ENCODE measurements at regions not wholly inside any gene's neighbourhood (a gene's known extent, or its start where the extent isn't known, plus 50 kb on each side); places are given as distances from the start of the nearest gene placed in this dataset.

DNA sequence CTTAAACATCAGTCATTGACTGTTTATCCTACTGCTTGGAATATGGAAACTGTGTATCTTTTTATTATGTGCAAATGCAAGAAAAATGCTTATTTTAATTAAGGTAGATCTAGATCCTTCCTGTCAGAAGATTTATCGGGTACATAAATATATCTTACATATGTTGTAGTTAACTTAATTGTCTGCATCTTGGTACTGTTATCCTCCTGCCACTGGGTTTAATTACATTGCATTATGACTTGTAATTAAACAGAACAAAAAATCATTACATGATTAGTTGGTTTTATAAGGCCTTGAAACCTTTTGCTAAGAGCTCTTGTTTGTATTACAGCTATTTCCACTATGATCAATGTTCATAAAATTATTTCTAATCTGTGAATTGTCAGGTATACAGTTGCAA lies 211.2 kb downstream of the PTGER3 start:
- in situ Hi-C loops (cut with MboI; ENCODE audit: low sequenced_read_pairs, unreplicated experiment), result no loop called here
- no peak for DNase-seq (ENCODE audit: low spot score)
- no peak for TF ChIP-seq CTCF (IDR thresholded peaks at IDR 0.05; ENCODE audit: borderline replicate concordance, control extremely low read depth, extremely low read depth, insufficient read depth, missing control alignments)

- DNase-seq (ENCODE audit: low spot score), result no peak
- in situ Hi-C loops (cut with MboI; ENCODE audit: low sequenced_read_pairs, unreplicated experiment), result no loop called here
- TF ChIP-seq CTCF (IDR thresholded peaks at IDR 0.05; ENCODE audit: borderline replicate concordance, control extremely low read depth, extremely low read depth, insufficient read depth, missing control alignments), result no peak
Observed at GRCh38 chr1:70840260-70840953, 207.2 kb downstream of the PTGER3 start.

GRCh38 chr1:70842562-70842961 lies 205.1 kb downstream of the PTGER3 start:
- TF ChIP-seq CTCF (IDR thresholded peaks at IDR 0.05; ENCODE audit: borderline replicate concordance, control extremely low read depth, extremely low read depth, insufficient read depth, missing control alignments), result no peak
- in situ Hi-C loops (cut with MboI; ENCODE audit: low sequenced_read_pairs, unreplicated experiment), result no loop called here

GRCh38 chr1:70843452-70843851 lies 204.2 kb downstream of the PTGER3 start:
- DNase-seq (ENCODE audit: low spot score), result no peak
- no peak for TF ChIP-seq CTCF (IDR thresholded peaks at IDR 0.05; ENCODE audit: borderline replicate concordance, control extremely low read depth, extremely low read depth, insufficient read depth, missing control alignments)
- in situ Hi-C loops (cut with MboI; ENCODE audit: low sequenced_read_pairs, unreplicated experiment), result no loop called here

More at GRCh38 chr1:70842562-70842961, 205.1 kb downstream of the PTGER3 start:
- DNase-seq (ENCODE audit: low spot score), result no peak

DNA sequence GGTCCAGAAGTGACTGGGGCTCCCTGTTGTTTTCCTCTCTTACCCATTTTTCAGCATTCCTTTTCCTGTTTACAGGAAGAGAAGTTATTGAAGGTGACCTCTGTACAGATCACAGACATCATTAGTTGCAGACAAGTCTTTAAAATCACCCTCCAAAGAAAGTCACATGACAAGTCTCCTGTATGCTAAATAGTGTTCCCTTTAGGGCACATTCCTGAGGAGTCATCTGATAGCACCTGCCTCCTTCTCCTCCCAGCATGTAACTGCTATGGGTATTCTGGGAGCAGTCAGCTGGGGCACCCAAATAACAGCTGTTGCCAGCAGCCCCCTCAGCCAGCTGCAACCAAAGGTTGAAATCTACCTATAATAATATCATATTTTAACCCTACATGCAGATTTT lies 200.6 kb downstream of the PTGER3 start:
- TF ChIP-seq CTCF (IDR thresholded peaks at IDR 0.05; ENCODE audit: borderline replicate concordance, control extremely low read depth, extremely low read depth, insufficient read depth, missing control alignments), result no peak
- in situ Hi-C loops (cut with MboI; ENCODE audit: low sequenced_read_pairs, unreplicated experiment), result no loop called here
- DNase-seq (ENCODE audit: low spot score), result no peak

DNA sequence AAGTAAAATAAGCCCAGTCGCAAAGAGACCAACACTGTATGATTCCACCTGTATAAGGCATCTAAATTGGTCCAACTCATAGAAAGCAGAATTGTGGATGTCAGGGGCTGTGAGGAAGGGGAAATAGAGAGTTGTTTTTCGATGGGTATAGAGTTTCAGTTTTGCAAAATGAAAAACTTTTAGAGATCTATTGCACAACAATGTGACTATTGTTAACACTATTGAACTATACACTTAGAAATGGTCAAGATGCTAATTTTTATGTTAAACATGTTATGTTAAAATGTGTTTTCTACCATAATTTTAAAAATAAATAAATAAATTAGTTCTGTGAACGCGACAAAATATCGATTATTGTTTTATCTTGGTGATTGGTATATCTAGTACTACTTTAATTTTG lies 192.4 kb downstream of the PTGER3 start:
- DNase-seq (ENCODE audit: low spot score), result no peak
- in situ Hi-C loops (cut with MboI; ENCODE audit: low sequenced_read_pairs, unreplicated experiment), result no loop called here
- TF ChIP-seq CTCF (IDR thresholded peaks at IDR 0.05; ENCODE audit: borderline replicate concordance, control extremely low read depth, extremely low read depth, insufficient read depth, missing control alignments), result no peak
